Right lobe of liver (tissue), 6 donors: ENCODE measurements at regions not wholly inside any gene's neighbourhood (a gene's known extent, or its start where the extent isn't known, plus 50 kb on each side); places are given as distances from the start of the nearest gene placed in this dataset.
"Not testable (repeated sequence)": the region's sequence is repeated elsewhere in the genome, so short reads cannot be mapped to it uniquely, and the experiment has no call there.

ENCODE experiments used
- ATAC-seq, 4 donors: fragments of 200-7000 bp; cut with Tn5 transposase; one replicate each; pipeline ENCODE4 v1.9.1; 2020; ENCODE audit warnings: mild to moderate bottlenecking in 4 of 4, moderate library complexity in 4 of 4
- DNase-seq, 3 donors: peaks; one replicate each; pipeline ENCODE4 v3.0.0-alpha.2; 2020
- H3K27ac ChIP-seq, 3 donors: fragments of 200-600 bp; one replicate each; pipeline ENCODE4 v1.8.0; 2022
- H3K27me3 ChIP-seq, 2 donors: fragments of 200-600 bp; one replicate each; pipeline ENCODE4 v1.8.0; 2022
- H3K36me3 ChIP-seq, 4 donors: fragments of 200-600 bp; sonication (generic) in 1 of 4; one replicate each; pipeline versions ENCODE4 v1.5.1 to v1.8.0; 2017 to 2022; ENCODE audit warnings: control low read depth in 1 of 4
- H3K4me1 ChIP-seq, 4 donors: fragments of 200-600 bp; sonication (generic) in 1 of 4; one replicate each; pipeline versions ENCODE4 v1.5.1 to v1.8.0; 2017 to 2022; ENCODE audit warnings: control low read depth in 1 of 4
- H3K4me3 ChIP-seq, 3 donors: fragments of 200-600 bp; one replicate each; pipeline ENCODE4 v1.8.0; 2022
- H3K9me3 ChIP-seq, 4 donors: fragments of 200-600 bp; sonication (generic) in 1 of 4; one replicate each; pipeline versions ENCODE4 v1.5.1 to v1.8.0; 2017 to 2022; ENCODE audit warnings: control low read depth in 1 of 4
- CTCF ChIP-seq, 4 donors: fragments of 200-600 bp in 3 of 4; fragments of 450-650 bp in 1 of 4; IDR thresholded peaks; one replicate each; pipeline versions ENCODE4 v1.5.1 to v1.8.0; 2016 to 2022; ENCODE audit warnings: antibody characterized with exemption in 4 of 4, mild to moderate bottlenecking in 2 of 4
- POLR2A ChIP-seq: fragments of 450-650 bp; IDR thresholded peaks from one replicate; pipeline ENCODE4 v1.6.1; 2017; ENCODE audit warnings: antibody characterized with exemption, mild to moderate bottlenecking
- WGBS: methylation state at CpG from one replicate; pipeline ENCODE4 v1.1.6; 2018; ENCODE audit warnings: low coverage, low lambda C conversion rate; ENCODE audit not compliant: insufficient coverage; ENCODE audit errors: missing lambda C conversion rate; 5-methylcytosine and 5-hydroxymethylcytosine counted together
- intact Hi-C, 2 donors: fragments of 100-400 bp; cut with DNase I; formaldehyde crosslinking; loops; one replicate each; pipeline versions ENCODE4 v1.11.2 to v1.14.1; 2022
- donor health status: DM: no; HTN: yes; CAD: no.
- donor health status: DM: no; HTN: no; CAD: no.
- donor health status: DM: no; HTN: no; CAD: no.
- donor health status: DM: no; HTN: yes; CAD: no.
- donor health status: DM: no; HTN: yes; CAD: no.

GRCh38 chr5:87733897-87734296, 321.2 kb upstream of the CCNH start:
- intact Hi-C loops, result no loop called here
- H3K36me3 ChIP-seq, result no peaks in the 10 kb centered on the region
- DNase-seq (no peak), ATAC-seq (peak; percentile 41 to 68 (median 58))
- no peaks in the 10 kb centered on the region for H3K9me3 ChIP-seq
- H3K4me3 ChIP-seq, result no peak overlapping the region
- no peaks in the 10 kb centered on the region for H3K4me1 ChIP-seq
- 15% methylated on average over 3 of the region's 3 CpGs for WGBS
- H3K27me3 ChIP-seq, result no peaks in the 10 kb centered on the region
- TF ChIP-seq CTCF (IDR thresholded peaks at IDR 0.05) (no peak), POLR2A (no peak)
- H3K27ac ChIP-seq, result no peak overlapping the region

GRCh38 chr5:87732875-87733768, 320.4 kb upstream of the CCNH start:
- ATAC-seq (no peak), DNase-seq (no peak)
- Histone ChIP-seq H3K9me3 (no peaks in the 10 kb centered on the region), H3K27ac (no peak overlapping the region), H3K36me3 (no peaks in the 10 kb centered on the region), H3K4me1 (no peaks in the 10 kb centered on the region), H3K27me3 (no peaks in the 10 kb centered on the region), H3K4me3 (no peak overlapping the region)
- TF ChIP-seq CTCF (IDR thresholded peaks at IDR 0.05) (no peak), POLR2A (no peak)
- intact Hi-C loops, result no loop called here
- WGBS, result 45% methylated on average over 7 of the region's 7 CpGs

- H3K9me3 ChIP-seq, result no peaks in the 10 kb centered on the region
- intact Hi-C loops, result no loop called here
- no peak overlapping the region for H3K4me3 ChIP-seq
- no peak overlapping the region for H3K27ac ChIP-seq
- no peaks in the 10 kb centered on the region for H3K36me3 ChIP-seq
- TF ChIP-seq POLR2A (no peak), CTCF (IDR thresholded peaks at IDR 0.05) (no peak)
- no peaks in the 10 kb centered on the region for H3K27me3 ChIP-seq
- no peak for ATAC-seq
- H3K4me1 ChIP-seq, result no peaks in the 10 kb centered on the region
- DNase-seq, result no peak
Measured at GRCh38 chr5:87729781-87730180, 317.1 kb upstream of the CCNH start.

GRCh38 chr5:87722286-87722685, 309.6 kb upstream of the CCNH start:
- 66% methylated on average over 3 of the region's 3 CpGs for WGBS
- Histone ChIP-seq H3K27me3 (no peaks in the 10 kb centered on the region), H3K36me3 (no peaks in the 10 kb centered on the region), H3K9me3 (no peaks in the 10 kb centered on the region), H3K4me3 (no peak overlapping the region), H3K4me1 (no peaks in the 10 kb centered on the region), H3K27ac (no peak overlapping the region)
- no peak for DNase-seq
- intact Hi-C loops, result no loop called here
- TF ChIP-seq CTCF (IDR thresholded peaks at IDR 0.05) (no peak), POLR2A (no peak)
- ATAC-seq, result no peak

GRCh38 chr5:87718224-87718925, 305.6 kb upstream of the CCNH start:
- H3K9me3 ChIP-seq, ATAC-seq, DNase-seq, H3K27ac ChIP-seq, intact Hi-C loops, H3K27me3 ChIP-seq, H3K4me1 ChIP-seq, H3K36me3 ChIP-seq, H3K4me3 ChIP-seq: not testable (repeated sequence)
- WGBS, result 66% methylated on average over 14 of the region's 15 CpGs
